Esophagus mucosa (tissue), 1 donor: ENCODE measurements at regions not wholly inside any gene's neighbourhood (a gene's known extent, or its start where the extent isn't known, plus 50 kb on each side); places are given as distances from the start of the nearest gene placed in this dataset.

ENCODE experiments used
- ATAC-seq: fragments of 200-7000 bp; cut with Tn5 transposase; one replicate; pipeline ENCODE4 v1.9.1; 2020
- donor health status: DM: yes; HTN: yes; CAD: no.

DNA sequence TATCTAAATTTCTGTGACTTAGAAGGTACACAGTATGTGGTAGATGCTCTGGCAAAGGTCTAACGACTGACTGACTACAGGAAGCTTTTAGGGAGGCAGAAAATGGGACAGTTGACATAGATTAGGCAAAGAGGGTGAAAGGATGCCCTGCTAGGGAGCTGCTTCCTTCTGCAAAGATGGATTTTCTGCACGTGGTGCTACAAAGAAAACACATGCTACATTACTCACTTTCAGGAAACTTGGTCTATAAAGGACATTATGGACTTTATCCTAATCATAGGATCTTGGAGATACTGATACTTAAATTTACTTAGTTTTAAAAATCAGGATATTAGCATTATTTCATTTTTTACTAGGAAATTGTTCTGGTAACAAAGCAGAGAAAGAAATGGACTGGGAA lies 405.8 kb upstream of the ADAMTS16 start:
- ATAC-seq: no peak

DNA sequence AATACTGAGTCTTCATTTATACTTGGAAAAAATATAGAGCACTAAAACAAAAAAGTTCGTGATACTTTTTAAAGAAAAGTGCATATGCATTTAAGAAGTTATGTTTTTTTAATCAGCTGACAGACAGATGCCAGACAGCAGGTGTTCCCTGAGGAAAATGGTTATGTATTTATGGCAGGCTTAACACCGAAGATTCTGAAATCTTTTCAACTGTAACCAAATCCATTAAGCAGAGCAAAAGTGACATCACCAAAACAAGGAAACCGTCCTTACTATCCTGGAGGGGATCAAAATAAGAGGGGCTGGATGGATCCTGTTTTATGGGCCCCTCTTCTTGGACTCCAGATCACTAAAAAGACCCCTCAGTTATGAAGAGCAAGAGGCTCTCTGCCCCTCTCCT lies 404.9 kb upstream of the ADAMTS16 start:
- no peak for ATAC-seq

DNA sequence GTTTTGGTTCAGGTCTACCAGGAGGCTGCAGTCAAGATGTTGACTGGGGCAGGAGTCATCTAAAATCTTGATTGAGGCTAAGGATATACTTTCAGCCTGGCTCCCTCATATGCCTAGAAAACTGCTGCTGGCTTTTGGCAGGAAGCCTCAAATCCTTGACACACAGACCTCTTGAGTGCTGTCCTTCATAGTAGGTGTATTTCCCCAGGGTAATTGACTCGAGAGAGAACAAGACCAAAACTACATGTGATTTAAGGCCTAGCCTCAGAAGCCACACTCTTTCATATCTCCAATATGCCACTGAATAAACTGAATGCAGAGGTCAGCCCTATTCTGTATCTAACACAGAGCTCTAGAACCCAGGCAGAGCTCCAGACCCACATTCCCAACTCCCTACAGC lies 402.3 kb upstream of the ADAMTS16 start:
- ATAC-seq: no peak

DNA sequence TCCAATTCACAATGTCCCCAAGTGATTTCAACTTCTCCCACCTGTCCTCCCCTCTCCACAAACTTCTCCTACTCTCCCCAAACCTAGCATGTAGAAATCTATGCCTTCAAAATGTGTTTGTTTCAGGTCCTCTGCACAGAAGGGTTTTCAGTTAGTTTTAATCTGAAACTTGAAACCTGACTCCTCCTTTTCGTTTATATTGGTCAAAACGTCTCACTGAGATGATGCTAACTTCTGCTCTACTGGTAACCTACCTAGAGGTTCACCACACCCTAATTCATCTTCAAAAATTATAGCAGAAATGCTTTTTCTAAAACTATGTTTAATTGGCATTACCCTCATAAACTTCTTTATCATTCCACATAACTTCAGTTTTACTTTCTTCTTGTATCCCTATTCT lies 401.8 kb upstream of the ADAMTS16 start:
- ATAC-seq: no peak

DNA sequence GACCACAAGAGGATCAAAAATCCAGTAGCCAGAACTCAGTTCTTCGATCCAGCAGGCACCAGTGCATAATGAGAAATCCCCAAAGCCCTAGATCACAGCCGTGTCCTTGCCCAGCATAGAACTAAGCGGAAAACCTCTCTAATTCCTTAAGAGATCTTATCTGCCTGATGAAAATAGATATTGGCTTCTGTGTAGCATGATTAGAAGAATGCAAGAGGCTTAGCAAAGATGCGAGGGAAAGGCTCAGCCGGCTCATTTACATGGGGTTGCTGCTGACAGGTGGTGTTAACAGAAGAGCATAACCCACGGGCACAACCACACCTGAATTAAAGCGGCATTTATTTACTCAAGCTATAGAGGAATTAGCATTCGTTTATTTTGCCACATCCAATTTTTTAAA lies 400.0 kb upstream of the ADAMTS16 start:
- ATAC-seq: no peak

DNA sequence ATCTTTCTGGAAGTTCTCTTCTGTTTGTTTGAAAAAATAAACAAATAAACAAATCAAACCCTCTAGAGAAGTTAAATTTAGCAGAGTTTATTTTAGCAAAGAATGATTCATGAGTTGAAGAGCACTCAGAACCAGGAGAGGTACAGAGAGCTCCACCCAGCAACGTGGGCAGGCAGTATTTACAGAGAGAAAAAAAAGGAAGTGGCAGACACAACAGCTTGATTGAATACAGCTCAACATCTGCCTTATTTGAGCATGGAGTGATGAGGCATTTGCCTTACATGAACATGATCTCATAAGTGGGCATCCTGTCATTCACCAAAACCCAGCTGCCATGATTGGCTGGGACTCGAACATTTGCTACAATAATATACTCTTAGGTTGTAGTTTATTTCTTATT lies 381.6 kb upstream of the ADAMTS16 start:
- ATAC-seq: peak; percentile 29

DNA sequence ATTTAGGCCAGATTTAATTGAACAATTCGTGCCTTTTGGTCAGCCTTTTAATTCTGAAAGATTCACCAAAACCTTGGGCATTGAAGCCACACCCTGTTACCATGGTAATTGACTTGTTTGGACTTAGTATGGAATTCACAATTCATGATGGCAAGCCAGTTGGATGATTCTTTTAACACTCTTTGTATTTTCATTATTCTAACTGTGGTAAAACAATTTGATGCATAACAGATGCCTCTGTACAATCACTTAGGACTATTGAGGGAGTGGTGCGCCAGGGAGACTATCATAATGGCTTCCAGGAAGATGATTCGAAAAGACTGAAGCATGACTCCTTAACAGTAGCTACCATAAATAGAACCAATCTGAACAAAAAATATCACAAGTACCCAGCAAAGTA lies 381.1 kb upstream of the ADAMTS16 start:
- ATAC-seq: no peak

DNA sequence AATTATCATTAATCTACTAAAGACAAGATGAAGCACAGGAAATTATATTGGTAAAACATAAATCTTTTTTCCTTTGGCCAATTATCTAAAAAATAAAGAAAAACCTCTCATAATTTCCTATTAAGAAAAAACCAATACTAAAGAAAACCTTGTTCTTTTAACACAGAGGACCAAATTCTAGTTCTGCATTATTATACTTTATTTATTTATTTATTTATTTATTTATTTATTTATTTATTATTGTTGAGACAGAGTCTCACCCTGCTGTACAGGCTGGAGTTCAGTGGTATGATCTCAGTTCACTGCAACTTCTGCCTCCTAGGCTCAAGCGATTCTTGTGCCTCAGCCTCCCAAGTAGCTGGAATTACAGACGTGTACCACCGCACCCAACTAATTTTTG lies 377.8 kb upstream of the ADAMTS16 start:
- no peak for ATAC-seq

DNA sequence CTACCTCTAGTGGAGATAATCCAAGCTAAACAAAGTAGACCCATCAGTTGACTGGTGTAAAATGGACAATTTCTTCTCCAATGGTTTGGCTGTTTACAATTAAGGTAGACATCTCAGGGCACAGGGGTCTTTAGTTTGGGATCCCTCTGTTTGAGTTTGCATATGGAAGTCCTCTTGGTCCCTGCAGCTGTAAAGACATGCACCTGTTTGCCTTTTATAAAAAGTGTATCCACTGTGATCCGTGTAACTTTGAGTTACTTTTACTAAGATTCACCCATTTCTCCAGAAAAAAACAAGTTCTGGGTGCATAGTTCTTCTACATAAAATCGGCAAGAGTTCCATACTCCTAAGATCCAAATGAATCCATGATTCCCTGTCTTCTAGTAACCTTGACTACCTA lies 374.7 kb upstream of the ADAMTS16 start:
- no peak for ATAC-seq

DNA sequence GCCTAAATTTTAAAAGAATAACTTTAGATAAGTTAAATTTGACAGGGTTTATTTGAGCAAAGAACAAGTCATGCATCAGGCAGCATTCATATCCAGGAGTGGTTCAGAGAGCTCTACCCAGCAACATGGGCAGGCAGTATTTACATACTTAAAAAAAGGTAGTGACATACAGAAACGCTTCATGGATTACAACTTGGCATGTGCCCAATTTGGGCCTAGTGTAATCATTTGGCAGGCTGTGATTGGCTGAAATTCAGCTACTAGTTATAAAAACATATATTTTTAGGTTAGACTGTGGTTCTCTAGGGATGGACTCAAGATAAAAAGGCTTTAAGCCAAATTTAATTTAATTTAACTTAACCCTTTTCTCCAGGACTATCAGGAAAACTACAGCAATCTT lies 374.0 kb upstream of the ADAMTS16 start:
- no peak for ATAC-seq

DNA sequence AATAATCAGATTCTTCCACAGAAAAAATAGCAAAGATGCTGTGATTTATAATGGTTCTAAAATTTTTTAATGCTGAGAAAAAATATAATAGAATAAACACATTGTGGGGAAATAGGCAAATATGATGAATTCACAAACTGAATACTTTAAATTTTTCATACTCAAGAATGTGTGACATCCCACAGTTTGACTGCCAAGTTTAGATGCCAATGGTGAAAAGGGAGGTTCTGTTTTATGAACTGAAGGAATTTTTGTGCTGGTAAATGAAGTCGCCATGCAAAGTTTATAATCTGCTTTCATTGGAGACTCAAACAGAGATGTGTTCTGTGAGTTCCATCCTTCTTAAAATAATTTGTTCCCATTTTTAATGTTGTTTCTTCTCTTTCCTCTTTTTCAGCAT lies 367.5 kb upstream of the ADAMTS16 start:
- ATAC-seq: no peak

DNA sequence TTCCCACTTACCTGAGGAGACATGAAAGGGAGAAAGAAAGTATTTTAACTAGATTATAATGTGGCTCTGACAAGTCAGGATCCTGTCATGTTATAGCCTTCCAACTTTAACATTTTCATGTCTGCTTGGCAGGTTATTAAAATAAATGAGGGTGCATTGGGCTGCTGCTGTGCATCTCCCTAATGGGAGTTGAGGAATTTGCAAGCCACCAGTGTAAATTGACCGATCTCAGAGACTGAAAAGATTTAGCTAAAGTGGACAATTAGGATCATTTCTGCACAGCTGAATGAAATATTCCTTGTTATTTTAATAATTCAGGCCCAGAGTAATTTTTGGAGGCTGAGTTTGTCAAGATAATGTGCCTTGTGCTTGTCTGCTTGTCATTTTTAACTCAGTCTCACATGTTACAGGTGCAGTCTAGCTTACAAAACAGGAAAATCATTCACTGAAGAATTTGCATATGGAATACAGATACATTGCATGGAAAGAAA lies 366.3 kb upstream of the ADAMTS16 start:
- no peak for ATAC-seq

DNA sequence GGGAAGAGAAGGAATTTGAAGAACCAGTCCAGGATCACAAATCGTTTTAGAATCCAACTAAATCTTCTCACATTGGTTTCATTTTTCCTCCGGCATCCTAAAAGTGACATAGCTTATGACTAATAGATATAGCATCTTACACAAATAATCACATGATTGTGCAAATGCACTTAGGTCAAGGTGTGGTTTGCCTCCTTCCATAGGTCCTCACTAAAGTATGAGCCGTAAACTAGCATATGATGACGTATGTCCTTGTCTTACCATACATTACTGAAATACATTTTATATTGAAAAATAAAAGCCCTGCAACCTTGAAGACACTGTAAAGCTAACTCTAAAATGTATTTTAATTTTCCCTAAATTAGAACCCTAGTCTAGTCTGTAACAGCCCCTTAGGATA lies 362.7 kb upstream of the ADAMTS16 start:
- no peak for ATAC-seq

DNA sequence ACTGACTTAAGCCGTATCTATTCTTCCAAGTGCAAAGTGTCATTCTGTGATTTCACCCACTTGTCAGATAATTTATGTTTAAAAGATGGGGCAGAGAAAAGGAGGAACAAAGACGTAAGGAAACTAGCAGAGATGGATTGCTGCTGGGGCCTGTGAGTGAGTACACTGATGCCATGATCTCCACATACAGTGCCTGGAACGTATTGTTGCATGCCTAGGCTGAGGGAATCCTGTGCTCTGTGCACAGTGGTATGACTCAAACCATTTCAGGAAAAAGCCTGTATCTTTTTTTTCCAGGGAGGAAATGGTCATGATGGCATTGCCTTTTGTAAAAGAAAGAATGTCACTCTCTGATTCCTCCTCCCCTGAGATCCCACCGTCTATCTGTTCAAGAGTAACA lies 359.5 kb upstream of the ADAMTS16 start:
- ATAC-seq: no peak

DNA sequence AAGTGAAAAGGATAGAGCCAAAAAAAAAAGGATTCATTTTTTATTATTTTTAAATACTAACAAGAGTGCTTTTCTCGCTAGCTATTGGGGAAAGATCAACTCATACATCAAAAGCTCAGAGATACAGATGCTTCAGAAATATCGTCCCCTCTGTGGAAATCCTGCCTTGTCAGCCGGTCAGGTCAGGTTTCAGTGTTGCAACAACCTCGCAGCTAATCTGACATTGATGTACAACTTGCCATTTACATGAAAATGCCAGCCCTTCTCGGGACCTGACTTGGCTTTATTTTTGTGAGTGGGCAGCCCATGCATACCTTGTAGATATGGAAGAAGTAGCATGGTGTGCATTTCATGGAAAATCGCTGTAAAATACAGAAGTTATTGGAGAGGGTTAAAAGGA lies 358.8 kb upstream of the ADAMTS16 start:
- no peak for ATAC-seq

DNA sequence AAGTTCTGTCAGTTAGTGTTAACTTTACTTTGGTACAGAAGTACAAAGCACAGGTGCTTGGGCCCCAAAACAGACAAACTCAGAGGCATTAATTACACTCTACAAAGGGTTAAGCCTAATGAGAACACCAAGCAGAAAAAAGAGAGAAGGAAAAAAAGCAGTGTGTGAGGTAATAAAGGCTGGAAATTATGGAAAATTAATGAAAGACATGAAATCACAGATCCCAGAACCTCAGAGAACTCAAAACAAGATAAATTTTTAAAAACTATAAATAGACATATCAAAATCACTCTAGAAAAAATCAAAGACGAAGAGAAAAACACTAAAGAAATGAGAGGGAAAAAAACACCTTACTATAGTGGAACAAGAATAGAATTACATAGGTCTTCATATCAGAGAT lies 354.2 kb upstream of the ADAMTS16 start:
- ATAC-seq: no peak

DNA sequence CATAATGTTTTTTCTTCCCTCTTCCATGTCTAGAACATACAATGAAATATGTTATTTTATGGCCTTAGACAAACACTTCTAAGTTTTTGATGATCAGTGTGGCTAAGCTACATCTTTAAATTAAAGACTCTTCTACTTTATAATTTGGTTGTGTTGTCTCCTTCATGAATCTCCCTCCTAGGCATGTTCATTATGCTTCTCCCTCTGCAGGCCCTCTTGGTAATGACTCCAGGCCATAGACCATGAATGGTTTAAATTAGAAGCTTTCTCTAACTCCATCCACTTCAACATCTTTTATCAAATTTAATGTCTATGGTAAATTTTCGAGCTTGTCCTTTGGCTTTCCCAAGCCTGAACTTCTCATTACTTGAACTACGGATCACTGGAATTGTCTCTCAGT lies 342.7 kb upstream of the ADAMTS16 start:
- ATAC-seq: no peak

DNA sequence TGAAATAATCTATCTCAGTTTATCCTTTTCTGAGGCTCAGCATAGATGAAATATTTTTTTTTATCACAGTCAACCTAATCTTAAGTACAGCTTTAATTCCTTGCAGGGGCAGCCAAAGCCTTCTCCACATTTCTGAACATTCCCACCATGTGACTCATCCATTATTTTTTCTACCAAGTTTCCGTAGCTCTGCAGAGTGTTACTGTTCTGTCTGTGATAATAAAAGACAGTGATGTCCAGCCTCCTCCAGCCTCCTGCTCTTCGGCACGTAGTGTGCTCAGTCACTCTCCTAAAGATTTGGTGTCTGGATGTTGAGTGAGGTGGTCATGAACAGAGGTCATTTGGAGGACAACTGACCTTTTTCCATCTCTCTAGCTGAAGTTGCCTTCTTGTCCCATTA lies 338.1 kb upstream of the ADAMTS16 start:
- no peak for ATAC-seq

DNA sequence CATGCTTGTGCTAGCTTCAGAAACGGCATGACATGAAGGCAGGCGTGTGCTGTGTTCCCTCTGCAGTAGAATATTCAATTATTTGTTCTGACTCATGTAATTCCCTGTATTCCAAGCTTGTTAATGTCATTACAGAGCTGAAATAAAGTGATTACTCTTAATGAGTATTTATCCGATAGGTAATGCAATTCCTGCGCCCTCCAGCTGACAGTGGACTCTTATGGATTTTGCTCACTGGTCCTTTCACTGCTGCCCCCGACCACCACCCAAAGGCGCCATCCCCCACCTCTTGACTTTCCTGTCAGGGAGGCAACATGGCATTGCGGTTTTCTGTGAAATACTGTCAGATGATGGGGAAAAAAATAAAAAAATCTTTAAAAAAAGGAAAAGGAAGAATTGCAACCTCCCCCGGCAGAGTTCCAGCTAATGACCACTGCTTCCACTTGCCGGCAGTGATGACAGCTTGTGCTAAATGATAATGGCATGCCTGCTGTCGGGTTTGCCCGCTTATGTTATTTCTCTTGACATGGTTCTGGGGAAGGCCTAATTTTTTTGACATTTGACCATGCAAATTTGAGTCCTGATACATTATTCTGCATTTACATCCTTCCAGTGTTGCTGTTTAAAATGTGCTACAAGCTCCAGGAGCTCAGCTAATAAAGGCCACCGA lies 335.3 kb upstream of the ADAMTS16 start:
- no peak for ATAC-seq

DNA sequence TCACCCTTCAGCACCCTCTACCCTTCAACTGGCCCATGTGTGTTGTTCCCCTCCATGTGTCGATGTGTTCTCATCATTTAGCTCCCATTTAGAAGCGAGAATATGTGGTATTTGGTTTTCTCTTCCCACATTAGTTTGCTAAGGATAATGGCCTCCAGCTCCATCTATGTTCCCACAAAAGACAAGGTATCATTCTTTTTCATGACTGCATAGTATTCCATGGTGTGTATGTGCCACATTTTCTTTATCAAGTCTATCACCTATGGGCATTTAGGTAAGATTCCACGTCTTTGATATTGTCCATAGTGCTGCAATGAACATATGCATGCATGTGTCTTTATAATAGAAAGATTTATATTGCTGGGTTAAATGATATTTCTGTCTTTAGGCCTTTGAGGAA lies 325.1 kb upstream of the ADAMTS16 start:
- ATAC-seq: no peak

DNA sequence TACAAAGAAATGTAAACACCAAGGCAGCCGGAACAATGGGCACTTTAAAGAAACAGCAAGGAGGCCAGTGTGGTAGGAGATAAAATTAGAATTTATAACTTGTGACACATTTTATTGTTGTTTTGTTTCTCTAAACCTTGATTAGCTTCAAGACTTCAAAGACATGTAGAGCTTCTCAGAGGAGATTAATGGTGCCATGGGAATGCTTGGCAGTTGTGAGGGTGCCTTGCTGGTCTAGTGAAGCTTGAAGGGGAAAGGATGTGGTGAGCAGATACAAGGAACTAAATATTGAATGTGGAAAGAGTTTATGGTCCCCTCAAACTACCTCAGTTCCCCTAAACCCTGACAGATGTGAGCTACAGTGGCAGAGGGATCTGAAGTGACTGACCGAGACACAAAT lies 322.4 kb upstream of the ADAMTS16 start:
- ATAC-seq: no peak

DNA sequence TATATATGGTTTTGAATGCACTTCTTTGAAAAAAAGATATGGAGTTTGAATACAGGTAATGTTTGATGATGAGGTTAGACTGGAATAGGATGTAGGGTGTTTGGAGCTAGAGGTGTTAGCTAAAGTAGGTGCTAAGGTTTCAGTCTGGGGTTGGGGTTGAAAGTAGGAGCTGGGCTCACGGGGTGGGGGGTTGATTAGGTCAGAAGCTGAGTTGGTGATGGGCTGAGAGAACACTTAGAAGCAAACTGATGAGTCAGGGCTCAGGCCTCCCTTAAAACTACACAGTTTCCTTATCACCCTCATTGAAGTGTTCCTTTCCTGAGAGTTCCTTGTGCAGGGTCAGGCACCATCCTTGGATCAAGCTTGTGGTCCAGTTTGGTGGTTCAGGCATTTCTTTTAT lies 308.8 kb upstream of the ADAMTS16 start:
- ATAC-seq: no peak

DNA sequence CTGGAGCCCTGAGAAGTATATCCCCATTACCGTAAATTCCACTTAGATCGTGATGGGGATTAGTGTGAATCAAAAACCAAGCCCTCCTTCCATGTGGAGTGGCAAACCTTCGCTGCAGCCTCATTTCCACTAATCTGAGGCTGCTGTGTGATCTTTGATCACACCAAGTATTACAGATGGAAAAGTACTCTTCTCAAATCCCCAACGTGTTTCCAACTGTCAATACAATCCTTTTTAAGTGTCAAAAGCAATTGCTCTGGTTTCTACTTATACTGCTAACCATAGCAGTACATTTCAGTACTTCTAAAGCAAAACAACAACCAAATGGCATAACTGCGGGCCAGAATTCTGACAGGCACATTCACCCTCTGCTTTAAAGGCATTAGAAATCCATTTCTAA lies 307.7 kb upstream of the ADAMTS16 start:
- ATAC-seq: no peak

DNA sequence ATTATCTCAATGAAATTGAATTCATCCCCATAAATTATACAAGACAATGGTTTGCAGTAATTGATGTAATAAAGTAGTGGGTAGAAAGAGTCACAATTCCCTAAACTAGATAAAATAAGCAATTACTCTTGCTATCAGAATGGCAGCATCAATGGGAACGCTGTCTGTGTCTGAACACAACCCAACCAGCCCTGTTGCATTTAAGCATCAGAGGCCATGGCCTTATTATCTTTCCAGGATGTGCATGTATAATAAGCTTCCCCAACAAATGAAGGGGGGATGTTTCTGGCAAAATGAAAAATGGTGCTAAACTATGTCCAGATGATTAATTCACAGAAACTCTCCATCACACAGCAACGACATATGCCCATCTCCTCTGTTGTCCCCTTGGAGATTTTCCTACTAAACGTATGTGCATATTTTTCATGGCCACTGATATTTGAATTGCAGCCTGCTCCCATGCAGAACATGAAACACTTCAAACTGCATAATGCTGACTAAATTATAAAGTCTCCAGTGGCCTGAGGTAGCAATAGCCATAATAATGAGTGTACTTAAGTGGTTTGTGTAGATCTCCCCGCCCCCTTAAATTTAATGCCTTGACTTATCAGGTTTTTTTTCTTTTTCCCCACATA lies 306.9 kb upstream of the ADAMTS16 start:
- ATAC-seq: no peak

DNA sequence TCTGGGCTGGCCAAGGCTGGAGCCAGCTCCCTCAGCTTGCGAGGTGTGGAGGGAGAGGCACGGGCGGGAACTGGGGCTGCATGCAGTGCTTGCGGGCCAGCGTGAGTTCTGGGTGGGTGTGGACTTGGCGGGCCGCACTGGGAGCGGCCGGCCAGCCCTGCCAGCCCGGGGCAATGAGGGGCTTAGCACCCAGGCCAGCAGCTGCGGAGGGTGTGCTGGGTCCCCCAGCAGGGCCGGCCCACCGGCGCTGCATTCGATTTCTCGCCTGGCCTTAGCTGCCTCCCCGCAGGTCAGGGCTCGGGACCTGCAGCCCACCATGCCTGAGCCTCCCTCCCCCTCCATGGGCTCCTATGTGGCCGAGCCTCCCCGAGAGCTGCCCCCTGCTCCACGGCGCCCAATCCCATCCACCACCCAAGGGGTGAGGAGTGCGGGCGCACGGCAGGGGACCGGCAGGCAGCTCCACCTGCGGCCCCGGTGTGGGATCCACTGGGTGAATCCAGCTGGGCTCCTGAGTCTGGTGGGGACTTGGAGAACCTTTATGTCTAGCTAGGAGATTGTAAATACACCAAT lies 302.6 kb upstream of the ADAMTS16 start:
- ATAC-seq: no peak
